ENCODE measurements at regions not wholly inside any gene's neighbourhood (a gene's known extent, or its start where the extent isn't known, plus 50 kb on each side); places are given as distances from the start of the nearest gene placed in this dataset.

- TF ChIP-seq CTCF (conservative IDR thresholded peaks at IDR 0.05; ENCODE audit: low read length) (no peak), EZH2phosphoT487 (IDR thresholded peaks at IDR 0.05; ENCODE audit: borderline replicate concordance, low read depth, low read length) (no peak)
Measured at GRCh38 chr5:1729641-1730486, 69.8 kb downstream of the MRPL36 start.

All from OCI-LY7 (cell line).